EH (cell line): ENCODE measurements at regions not wholly inside any gene's neighbourhood (a gene's known extent, or its start where the extent isn't known, plus 50 kb on each side); places are given as distances from the start of the nearest gene placed in this dataset.

Experiments
- DNase-seq: peaks from one replicate; pipeline ENCODE4 v3.0.0-alpha.2; 2015; ENCODE audit warnings: low read depth

DNA sequence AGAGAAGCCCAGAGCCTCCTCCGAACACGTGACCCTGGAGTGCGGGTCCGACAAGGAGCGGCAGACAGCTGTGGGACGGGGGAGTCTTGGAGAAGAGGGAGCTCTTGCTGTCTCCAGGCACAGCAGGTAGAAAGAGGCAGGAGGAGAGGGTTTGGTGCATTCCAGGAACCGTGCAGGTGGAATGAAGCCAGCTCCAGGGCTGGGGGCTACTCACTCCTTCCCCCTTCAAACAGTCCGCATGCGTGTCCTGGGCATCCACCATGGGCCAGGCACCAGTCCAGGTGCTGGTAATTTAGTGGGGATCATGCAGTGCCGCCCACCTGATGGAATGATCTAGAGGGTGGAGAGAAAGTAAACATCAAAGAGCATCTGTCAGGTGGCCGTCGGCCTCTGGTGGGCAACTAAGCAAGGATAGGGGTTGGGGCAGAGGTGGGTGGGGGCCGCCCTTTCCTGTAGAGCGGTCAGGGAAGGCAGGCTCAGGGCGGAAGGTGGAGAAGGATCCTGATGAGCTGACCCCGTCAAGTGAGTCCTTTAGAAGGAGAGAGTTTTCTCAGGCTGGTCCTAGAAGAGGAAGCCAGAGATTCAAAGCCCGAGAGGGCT, 850.0 kb downstream of the TBC1D22A start:
- DNase-seq: no peak

DNA sequence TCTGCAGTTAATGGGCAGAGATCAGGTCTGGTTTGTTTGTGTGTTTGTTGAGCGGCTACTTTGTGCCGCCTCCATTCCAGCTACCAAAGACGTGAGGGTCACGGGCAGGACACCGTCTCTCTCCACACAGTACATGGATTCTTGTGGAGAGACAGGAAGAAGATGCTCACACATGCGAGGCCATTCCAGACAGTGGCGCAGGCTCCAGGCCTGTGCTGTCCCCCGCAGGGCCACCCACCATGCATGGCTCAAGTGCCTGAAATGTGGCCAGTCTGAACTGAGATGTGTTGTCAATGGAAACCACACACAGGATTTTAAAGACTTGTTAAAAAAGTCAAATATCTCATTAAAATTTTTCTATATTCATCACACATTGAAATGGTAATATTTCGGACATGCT, 848.3 kb downstream of the TBC1D22A start:
- no peak for DNase-seq

DNA sequence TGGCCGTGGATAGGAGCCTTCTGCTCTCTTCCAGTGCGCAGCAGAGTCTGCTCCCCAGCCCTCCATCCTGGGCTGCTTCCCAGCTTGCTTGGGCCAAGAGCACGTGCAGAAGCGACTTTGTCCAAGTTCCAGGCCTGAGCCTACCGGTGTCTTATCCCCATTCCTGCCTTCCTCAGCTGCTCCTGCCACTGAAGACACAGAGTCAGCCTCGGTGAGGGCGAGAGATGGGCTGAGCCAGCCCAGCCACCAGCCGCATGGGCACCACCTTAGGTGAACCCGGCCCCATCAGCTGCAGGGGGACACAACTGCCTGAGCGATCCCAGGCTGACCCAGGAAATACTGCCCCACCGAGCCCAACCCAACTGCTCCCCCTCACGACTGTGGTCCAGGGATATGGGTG, 847.8 kb downstream of the TBC1D22A start:
- DNase-seq: no peak

DNA sequence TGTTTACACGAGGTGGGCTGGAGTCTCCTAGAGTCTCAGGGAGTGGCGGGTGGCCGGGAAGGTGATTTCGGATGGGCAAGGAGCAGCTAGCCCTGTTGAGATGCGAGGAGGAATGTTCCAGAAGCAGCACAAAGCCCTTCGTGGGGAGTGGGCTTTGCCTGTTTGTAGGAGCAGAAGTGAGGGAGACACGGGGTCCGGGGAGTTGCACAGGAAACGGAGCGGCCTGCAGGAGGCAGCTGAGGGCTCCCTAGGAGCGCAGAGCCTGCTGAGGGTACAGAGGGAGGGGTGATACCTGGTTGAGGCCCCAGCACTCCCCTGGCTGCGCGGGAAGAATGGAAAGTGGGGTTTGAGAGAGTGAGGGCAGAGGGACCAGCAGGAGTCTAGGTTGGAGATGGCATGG, 847.2 kb downstream of the TBC1D22A start:
- DNase-seq: no peak

DNA sequence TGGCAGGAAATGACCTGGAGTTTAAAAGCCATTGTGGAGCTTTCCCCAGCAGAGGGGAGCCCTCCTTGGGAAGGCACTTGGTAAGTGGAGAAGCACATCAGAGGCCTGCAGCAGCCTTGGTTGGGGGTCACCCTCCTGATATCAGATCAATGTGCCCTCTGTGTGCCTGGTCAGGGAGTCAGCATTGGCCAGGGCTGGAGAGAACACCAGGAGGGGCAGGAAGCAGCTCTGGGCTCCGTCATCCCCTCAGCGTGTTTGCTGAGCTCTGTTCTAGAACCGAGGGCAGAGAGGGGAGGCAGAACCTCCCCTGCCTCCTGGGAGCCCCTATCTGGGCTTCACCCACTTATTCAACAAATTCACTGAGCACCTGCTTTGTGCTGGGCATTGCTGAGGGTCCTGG, 846.0 kb downstream of the TBC1D22A start:
- no peak for DNase-seq

DNA sequence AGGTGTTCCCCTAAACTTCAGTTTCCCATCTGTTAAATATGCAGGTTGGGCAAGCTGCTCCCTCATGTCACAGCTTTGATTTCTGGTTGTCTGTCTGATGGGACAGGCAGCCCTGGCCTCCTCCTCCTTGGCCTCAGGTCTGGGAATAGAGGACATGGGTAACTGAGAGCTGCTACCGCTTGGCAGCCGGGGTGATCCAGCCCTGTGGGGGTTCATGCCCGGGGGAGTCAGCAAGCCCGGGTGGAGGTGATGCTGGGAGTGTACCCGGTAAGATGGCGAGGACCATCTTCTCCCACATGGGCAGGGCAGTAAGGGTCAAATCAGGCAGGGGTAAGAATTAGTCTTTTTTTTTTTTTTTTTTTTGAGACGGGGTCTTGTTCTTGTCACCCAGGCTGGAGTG, 845.0 kb downstream of the TBC1D22A start:
- no peak for DNase-seq

DNA sequence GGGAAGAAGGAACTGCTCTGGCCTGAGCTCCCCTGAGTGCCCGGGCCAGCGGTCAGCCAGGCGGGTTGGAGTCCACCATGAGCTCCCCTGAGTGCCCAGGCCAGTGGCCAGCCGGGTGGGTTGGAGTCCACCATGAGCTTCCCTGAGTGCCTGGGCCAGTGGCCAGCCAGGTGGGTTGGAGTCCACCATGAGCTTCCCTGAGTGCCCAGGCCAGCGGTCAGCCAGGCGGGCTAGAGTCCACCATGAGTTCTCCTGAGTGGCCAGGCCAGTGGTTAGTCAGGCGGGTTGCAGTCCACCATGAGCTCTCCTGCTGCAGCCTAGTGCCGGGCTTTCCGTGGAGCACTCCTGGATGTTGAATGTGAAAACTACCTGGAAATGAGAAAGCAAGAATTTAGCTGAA, 844.0 kb downstream of the TBC1D22A start:
- DNase-seq: no peak

DNA sequence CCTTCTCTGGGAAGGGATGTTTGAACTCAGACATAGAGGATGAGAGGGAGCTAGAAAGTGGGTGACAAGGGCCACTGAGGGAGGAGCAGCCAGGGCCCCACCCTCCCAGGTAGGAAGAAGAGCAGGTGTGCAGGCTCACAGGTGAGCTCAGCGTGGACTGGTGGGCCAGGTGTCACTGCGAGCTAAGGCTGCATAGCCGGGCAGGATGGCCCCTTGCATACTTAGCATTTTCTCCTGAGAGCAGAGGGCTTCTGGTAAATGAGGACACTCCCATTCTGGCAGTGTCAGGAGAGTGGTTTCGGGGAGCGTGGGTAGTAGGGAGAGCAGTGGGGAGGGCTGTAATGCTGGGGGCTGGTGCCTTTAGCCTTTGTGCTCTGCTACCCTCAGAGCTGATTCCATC, 843.4 kb downstream of the TBC1D22A start:
- DNase-seq: no peak

DNA sequence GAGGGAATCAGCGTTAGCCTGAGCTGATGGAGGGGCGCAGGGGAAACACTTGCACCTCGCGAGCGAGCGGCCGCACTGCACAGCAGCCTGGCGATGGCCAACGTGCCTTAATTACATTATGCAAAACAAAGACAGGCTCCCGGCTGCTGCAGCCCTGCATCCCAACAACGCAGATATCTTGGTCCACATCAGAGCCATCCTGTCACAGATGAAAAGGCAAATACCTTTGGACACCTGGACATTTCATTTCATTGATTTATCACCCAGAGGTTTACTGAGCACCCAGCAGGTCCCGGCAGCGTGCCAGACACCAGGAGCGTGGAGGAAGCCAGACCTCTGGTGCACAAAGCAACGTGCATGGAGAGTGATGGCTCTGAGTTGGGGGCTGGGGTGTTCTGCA, 843.0 kb downstream of the TBC1D22A start:
- DNase-seq: no peak

DNA sequence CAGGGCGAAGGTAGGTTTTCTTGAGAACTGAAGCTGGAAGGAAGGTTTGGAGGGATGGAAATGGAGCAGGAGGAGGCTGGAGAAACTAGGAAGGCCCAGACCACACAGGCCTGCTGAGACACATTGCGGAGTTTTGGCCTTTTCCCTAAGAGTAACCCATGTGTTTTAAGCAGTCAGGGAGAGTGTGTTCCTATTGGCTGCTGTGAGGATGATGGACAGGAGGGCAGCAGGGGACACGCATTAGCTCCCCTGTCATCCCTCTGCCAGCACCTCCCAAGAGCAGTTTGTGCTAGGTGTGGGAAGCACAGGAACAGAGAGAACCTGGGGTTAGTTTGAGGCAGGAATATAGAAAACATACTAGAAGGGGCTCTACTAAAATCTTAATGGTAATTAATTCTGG, 842.1 kb downstream of the TBC1D22A start:
- DNase-seq: no peak

DNA sequence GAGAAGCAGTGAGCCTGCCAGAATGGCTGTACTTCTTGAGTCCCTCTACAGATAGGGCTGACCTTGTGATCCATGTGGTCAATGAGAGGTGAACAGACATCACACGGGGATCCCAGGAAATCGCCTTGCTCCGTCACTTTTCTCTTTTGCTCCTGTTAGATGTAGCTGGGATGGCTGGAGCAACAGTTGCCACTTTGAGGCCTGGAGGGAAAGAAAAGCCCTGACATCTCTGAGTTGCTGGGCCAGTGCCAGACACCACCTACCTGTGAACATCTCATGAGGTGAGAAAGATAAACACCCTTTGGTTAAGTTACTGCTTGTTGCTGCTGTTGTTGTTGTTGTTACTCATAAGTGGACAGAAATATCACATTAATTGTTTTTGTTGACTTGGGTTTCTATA, 840.3 kb downstream of the TBC1D22A start:
- DNase-seq: no peak

DNA sequence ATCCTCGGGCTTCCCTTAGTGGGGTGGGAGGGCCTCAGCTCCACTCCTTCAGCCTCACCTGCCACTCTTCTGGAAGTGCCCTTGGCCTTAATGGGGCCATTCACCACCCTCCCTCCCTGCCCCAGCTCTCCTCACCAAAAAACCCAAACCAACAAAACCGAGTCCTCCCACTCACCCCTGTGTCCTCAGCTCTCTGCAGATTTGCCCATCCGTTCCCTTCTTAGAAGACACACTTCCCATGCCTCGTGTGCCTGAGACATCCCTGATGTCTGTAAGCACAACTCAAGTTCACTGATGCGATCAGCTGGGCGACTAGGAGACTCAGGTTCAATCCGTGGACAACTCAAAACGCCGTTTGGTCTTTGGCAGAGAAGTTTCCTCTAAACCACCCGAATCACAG, 839.2 kb downstream of the TBC1D22A start:
- no peak for DNase-seq

DNA sequence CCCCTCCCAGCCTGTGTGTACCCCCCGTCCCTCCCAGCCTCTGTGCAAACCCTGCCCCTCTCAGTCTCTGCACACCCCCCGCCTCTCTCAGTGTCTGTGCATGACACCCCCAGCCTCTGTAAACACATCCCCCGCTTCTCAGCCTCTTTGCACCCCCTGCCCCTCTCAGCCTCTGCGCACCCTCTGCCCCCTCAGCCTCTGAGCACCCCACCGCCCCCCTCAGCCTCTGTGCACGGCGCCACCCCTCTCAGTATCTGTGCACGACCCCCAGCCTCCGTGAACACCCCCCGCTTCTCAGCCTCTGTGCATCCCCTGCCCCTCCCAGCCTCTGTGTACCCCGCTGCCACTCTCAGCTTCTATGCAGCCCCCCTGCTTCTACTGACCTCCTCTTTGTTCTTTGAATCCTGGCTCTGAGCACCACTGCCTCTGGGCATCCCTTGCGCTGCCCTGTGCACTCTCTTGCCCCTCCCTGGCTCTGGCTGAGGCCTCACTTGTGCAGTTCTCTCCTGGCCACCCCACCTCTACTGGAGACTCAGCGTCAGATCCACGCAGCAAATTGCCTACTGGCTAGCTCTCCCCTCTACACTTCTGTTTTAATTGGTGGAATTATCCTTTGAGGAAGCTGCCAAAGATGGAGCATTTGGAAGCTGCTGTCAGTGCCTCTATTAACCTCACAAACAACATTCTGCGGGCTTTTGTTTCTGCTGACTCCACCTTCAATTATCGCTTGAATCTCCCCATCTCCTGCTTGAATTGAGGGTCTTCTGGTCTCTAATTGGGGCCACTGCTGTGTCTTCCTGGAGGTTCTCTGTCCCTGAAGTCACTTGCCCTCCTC, 838.6 kb downstream of the TBC1D22A start:
- no peak for DNase-seq

DNA sequence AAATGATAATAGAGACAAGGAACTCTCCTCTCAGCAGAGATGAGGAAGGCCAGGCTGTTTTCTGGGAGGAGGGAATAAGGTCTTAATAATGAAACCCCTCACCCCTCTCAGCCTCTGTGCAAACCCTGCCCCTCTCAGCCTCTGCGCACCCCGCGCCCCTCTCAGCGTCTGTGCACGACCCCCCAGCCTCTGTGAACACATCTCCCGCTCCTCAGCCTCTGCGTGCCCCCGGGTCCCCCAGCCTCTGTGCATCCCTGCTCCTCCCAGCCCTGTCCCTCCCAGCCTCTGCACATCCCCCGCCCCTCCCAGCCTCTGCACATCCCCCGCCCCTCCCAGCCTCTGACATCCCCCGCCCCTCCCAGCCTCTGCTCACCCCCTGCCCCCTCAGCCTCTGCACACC, 837.8 kb downstream of the TBC1D22A start:
- DNase-seq: no peak

DNA sequence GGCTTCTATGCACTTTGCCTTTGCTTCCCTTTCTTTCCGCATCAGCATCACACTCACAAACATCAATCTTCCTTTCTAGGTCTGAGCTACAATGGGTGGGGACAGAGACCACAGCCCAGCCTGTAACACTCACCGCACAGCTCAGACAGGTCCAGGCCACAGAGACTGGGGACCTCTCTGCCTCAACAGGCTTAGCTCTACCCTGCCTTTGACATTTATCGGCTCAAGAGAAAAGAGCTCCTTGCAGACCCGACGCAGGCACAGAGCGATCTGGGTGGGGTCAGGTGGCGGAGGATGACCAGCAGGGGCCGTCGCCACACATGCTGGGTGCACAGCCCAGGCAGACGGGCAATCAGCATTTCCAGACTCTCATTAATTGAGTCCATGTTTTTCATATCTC, 837.3 kb downstream of the TBC1D22A start:
- no peak for DNase-seq

DNA sequence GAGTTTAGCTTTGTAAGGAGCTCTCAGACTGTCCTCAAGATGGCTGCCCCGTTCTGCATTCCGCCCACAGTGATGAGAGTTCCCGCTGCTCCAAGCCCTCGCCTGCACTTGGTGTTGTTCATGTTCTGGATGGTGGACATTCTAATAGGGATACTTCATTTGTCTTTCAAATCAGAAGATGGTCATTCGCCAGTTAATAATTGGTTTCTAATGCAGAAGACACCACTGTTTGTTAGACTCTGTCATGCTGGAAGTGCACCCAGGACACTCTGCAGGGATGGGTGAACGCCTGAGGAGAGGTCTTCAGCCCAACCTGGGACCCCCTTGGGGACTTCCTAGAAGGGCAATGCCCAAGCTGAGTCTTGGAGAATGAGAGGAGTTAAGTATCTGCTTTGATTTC, 836.4 kb downstream of the TBC1D22A start:
- no peak for DNase-seq

DNA sequence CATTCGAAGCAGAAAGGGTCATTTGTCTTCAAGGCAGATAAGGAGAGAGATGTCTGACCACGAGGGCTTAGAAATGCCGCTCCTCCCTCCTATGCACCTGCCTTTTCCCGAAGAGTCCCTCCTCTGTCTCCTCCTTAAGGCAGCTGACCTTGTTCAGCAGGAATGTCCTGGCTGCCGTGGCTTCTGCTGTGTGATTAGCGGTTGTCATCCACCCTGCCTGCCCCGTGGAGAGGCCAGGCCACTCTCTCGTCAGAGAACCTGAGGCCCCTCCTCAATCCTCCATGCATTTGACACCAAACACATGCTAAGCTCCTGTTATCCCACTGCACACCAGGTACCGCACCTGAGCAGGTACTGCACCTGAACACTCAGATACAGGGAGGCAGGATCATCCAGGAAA, 834.6 kb downstream of the TBC1D22A start:
- DNase-seq: no peak

DNA sequence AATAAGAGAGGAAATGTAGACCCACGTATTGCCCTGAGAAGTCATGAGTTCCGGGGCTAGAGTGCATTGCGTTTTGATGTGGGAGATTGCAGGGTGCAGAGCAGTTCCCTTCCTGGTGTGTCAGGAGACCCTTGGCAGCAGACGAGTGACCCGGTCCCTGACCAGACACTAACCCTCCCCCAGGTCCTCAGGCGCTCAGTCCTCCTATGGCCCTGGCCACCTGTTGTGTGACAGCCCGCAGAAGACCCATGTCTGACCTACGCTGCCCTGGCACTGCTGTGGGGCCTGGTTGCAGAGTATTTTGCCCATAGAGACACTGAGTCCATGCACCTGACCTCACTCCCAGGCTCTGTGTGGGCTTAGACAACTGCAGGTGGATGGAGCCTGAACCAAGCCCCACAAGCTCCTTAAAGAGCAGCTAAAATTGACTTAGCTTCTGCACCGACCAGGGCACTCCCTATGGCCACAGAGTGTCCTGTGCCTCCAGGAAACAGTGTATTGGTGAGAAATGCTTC, 833.8 kb downstream of the TBC1D22A start:
- no peak for DNase-seq

DNA sequence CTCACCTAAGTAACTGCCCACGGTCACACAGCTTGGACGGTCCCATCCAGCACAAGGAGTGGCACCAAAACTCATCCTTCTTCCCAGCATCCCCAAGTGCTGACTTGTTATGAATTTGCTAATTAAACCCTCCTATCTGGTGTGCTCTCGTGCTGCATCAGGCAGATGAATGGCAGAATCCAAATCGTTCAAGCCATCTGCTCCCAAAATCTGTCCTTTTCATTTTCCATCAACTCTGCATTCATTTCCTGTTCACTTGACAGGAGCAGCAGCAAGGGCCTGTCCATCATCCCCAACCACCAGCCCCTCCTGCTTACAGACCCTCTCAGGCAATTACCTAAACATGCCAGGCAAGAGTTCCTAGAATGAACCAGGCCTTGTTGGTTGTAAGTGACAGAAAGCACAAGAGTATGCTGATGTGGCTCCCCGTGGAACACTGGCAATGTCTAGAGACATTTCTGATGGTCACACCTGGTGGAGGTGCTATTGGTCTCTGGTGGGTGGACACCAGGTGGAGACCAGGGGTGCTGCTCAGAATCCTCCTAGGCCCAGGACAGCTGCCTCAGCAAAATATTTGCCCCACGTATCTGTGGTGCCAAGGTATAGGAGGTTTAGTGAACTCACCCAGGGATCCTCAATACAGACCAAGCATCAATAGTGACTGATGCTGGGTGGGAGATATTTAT, 832.5 kb downstream of the TBC1D22A start:
- no peak for DNase-seq

DNA sequence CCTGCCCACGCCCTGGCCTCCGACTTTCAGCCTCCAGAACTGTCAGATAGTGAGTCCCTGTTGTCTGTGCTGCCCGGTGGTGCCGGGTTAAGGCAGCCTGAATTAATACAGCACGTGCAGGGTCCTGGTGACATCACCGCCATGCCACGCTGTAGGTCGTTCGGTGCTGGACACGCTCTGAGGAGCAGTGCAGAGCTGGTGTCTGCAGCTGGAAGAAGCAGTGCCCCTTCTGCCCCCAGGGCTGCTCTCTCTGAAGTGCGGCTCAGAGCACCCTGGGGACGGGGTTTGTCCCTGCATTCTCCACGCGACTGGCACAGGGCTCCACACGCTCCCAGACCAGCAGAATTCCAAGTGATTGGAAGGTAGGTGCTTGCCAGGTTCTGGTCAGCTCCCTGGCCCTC, 831.5 kb downstream of the TBC1D22A start:
- no peak for DNase-seq

DNA sequence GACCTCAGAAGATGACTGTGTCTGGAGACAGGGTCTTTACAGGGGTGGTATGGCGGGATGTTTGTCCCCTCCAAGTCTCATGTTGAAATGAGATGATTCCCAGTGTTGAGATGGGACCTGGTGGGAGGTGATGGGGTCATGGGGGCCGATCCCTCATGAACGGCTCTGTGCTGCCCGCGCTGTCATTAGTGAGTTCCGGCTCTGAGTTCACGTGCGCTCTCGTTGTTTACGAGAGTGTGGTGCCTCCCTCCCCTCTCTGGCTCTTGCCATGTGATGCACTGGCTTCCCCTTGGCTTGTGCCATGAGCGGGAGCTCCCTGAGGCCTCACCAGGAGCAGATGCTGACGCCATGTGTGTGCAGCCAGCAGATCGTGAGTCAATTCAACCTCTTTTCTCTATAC, 830.8 kb downstream of the TBC1D22A start:
- DNase-seq: no peak

DNA sequence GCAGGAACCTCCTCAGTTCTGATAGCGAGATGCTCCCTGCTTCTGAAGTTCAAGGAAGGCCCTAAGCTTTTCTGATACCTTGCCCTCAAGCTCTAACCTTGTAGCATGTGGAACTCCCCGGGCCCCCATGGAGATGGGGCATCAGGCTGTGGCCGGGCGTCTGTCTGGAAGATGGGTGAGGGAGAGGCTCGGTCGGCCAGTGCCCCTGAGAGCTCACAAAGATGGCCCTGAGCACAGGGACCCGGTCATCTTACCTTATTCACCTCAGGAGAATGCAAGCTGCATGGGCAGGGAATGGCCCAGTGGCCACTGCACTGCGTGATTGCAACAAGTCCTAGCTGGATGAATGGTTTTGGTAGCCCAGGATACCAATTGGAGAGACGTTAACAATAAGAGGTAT, 830.3 kb downstream of the TBC1D22A start:
- no peak for DNase-seq

DNA sequence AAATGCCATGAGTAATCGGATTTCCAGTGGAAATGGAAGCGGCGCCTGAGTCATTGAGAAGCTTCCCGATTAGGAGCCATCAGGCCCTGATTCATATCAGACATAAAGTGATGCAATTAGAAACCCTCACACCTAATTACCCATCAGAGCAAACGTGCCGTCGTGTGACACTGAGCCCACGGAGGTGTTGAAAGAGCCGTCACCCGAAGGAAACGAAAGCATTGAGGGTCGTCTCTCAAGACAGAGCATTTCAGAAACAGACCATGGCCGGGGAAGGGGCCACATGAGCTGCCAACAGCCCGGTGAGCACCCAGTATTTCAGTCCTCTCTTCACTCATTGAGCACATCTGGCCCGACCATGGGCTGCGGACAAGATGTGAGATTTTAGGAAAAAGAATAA, 829.3 kb downstream of the TBC1D22A start:
- no peak for DNase-seq
